K562 (cell line): ENCODE measurements at regions not wholly inside any gene's neighbourhood (a gene's known extent, or its start where the extent isn't known, plus 50 kb on each side); places are given as distances from the start of the nearest gene placed in this dataset.

Experiments used
- ATAC-seq: fragments of 200-7000 bp; cut with Tn5 transposase; 3 replicates; pipeline ENCODE4 v1.9.1; 2020; ENCODE audit warnings: moderate library complexity
- BruUV-seq: library from RNA; stranded (reverse); fragments of 400-500 nt; replicated peaks from 2 replicates; lab custom pipeline; 2021; lab: Mats Ljungman, UMichigan
- CTCF ChIA-PET: fragments of 300-600 bp; formaldehyde crosslinking; extraction: SDS; loops from one replicate; lab custom pipeline; 2021; ENCODE audit warnings: low intra/inter-chr PET ratio; lab: Yijun Ruan, JAX
- POLR2A ChIA-PET: fragments of 300-600, 350-650 bp; sonication (Branson Sonifier 250); formaldehyde crosslinking; extraction: SDS; loops from one replicate; lab custom pipeline; 2021; ENCODE audit warnings: antibody characterized with exemption, inconsistent platforms; lab: Yijun Ruan, JAX
- DNase-seq, 4 experiments: peaks; one replicate each; pipeline versions ENCODE4 v3.0.0 to v3.0.0-alpha.2; 2011 to 2018; ENCODE audit warnings: low spot score in 3 of 4, mixed read lengths in 3 of 4; ENCODE audit errors: extremely low read depth in 1 of 4
- FAIRE-seq: peaks from 2 replicates; lab custom pipeline; 2011; peaks lifted over from hg19 to GRCh38; lab: Jason Lieb, UNC
- H2AFZ ChIP-seq: 2 replicates; pipeline ENCODE4 v1.6.0; 2011; ENCODE audit warnings: low read depth, low read length, control low read depth, inconsistent platforms
- H3K27ac ChIP-seq: fragments of 200-600 bp; 3 replicates; pipeline ENCODE4 v1.8.0; 2011; ENCODE audit warnings: low read depth, mild to moderate bottlenecking, control low read depth, inconsistent platforms, low read length, moderate library complexity, mixed read lengths; ENCODE audit errors: extremely low read depth
- H3K27me3 ChIP-seq, 2 experiments: fragments of 300-600 bp in 1 of 2; 2 replicates in 1 of 2; 3 replicates in 1 of 2; pipeline versions ENCODE4 v1.6.0 to v1.8.0; 2011; ENCODE audit warnings: inconsistent platforms in 2 of 2, low read length in 2 of 2, mild to moderate bottlenecking in 1 of 2, mixed read lengths in 1 of 2, moderate library complexity in 1 of 2; ENCODE audit not compliant: control insufficient read depth in 2 of 2, insufficient read depth in 2 of 2
- H3K36me3 ChIP-seq: fragments of 300-600 bp; 3 replicates; pipeline ENCODE4 v1.8.0; 2011; ENCODE audit warnings: mild to moderate bottlenecking, low read length, inconsistent platforms; ENCODE audit not compliant: control insufficient read depth, insufficient read depth
- H3K4me1 ChIP-seq, 2 experiments: fragments of 200-600 bp in 1 of 2; replicated peaks in 1 of 2; 2 replicates in 1 of 2; 3 replicates in 1 of 2; pipeline versions ENCODE4 v1.5.1 to v1.8.0; 2011; ENCODE audit warnings: inconsistent platforms in 2 of 2, low read length in 2 of 2, mild to moderate bottlenecking in 1 of 2, mixed read lengths in 1 of 2, moderate library complexity in 1 of 2; ENCODE audit not compliant: control insufficient read depth in 2 of 2, insufficient read depth in 2 of 2
- H3K4me2 ChIP-seq: 2 replicates; pipeline ENCODE4 v1.6.1; 2011; ENCODE audit warnings: low read length, control low read depth, inconsistent platforms, mixed read lengths; ENCODE audit not compliant: insufficient read depth
- H3K4me3 ChIP-seq: fragments of 200-600 bp; sonication (generic), shearing (Covaris generic); 2 replicates; pipeline ENCODE4 v1.5.1; 2016; ENCODE audit warnings: control low read depth, inconsistent platforms
- H3K79me2 ChIP-seq: fragments of 200-600 bp; 3 replicates; pipeline ENCODE4 v1.8.0; 2011; ENCODE audit warnings: low read length, inconsistent platforms; ENCODE audit not compliant: control insufficient read depth, insufficient read depth
- H3K9ac ChIP-seq, 2 experiments: 2 replicates each; pipeline versions ENCODE4 v1.6.0 to v1.6.1; 2011; ENCODE audit warnings: low read depth in 2 of 2, low read length in 2 of 2, control low read depth in 1 of 2, inconsistent platforms in 1 of 2, mild to moderate bottlenecking in 1 of 2, mixed read lengths in 1 of 2; ENCODE audit not compliant: insufficient read depth in 1 of 2
- H3K9me1 ChIP-seq: one replicate; pipeline ENCODE4 v1.6.0; 2011; ENCODE audit warnings: inconsistent platforms, mild to moderate bottlenecking, low read length, moderate library complexity; ENCODE audit not compliant: control insufficient read depth, insufficient read depth
- H3K9me3 ChIP-seq: replicated peaks from 2 replicates; pipeline ENCODE4 v1.5.1; 2011; ENCODE audit warnings: low read depth, low read length, inconsistent platforms; ENCODE audit not compliant: control insufficient read depth, insufficient read depth
- H4K20me1 ChIP-seq: replicated peaks from 2 replicates; pipeline ENCODE4 v1.6.1; 2011; ENCODE audit warnings: low read length, inconsistent platforms, mixed read lengths; ENCODE audit not compliant: control insufficient read depth, insufficient read depth
- DPF2 ChIP-seq: fragments of 450-650 bp; IDR thresholded peaks from 2 replicates; pipeline ENCODE4 v1.6.1; 2016
- HDAC2 ChIP-seq: fragments of 450-650 bp; IDR thresholded peaks from 2 replicates; pipeline ENCODE4 v1.6.1; 2016; ENCODE audit warnings: mild to moderate bottlenecking
- KDM1A ChIP-seq, 2 experiments: fragments of 450-650 bp; IDR thresholded peaks; 2 replicates each; pipeline ENCODE4 v1.6.1; 2016; ENCODE audit warnings: mild to moderate bottlenecking in 2 of 2
- NR2C2 ChIP-seq, 2 experiments: fragments of 200-800 bp in 1 of 2; sonication (Bioruptor generic) in 1 of 2; sonication (generic) in 1 of 2; formaldehyde crosslinking in 1 of 2; IDR thresholded peaks; 2 replicates each; pipeline versions ENCODE4 v1.6.1 to v1.8.0; 2016 to 2022; ENCODE audit warnings: mild to moderate bottlenecking in 1 of 2, missing compliant biosample characterization in 1 of 2, missing genetic modification characterization in 1 of 2, missing genetic modification reagents in 1 of 2
- RB1 ChIP-seq: fragments of 450-650 bp; IDR thresholded peaks from 2 replicates; pipeline ENCODE4 v1.6.1; 2017; ENCODE audit warnings: low read depth, mild to moderate bottlenecking
- SPI1 ChIP-seq: IDR thresholded peaks from 2 replicates; pipeline ENCODE4 v1.6.1; 2011; ENCODE audit warnings: low read depth, low read length, control low read depth, borderline replicate concordance
- ZNF23 ChIP-seq: fragments of 250-450 bp; sonication (Bioruptor Pico); IDR thresholded peaks from 2 replicates; pipeline ENCODE4 v1.4.0; 2020; ENCODE audit warnings: mild to moderate bottlenecking
- ZNF507 ChIP-seq: conservative IDR thresholded peaks from 2 replicates; pipeline ENCODE4 v1.6.1; 2017; ENCODE audit warnings: missing genetic modification characterization, missing compliant biosample characterization
- in situ Hi-C: fragments of 300-500 bp; cut with MboI; formaldehyde crosslinking; loops from 4 replicates; pipeline ENCODE4 v1.15.0; 2018; ENCODE audit warnings: inconsistent platforms, mixed read lengths
- intact Hi-C: fragments of 100-400 bp; cut with micrococcal nuclease; formaldehyde crosslinking; loops from 2 replicates; pipeline ENCODE4 v1.14.2; 2022
- TF ChIP-seq, protein P1 (sequence below): fragments of 450-650 bp; IDR thresholded peaks from one replicate; pipeline ENCODE4 v1.6.1; 2018; ENCODE audit warnings: mild to moderate bottlenecking, moderate library complexity; ENCODE audit not compliant: partially characterized antibody

GRCh38 chr15:67892559-67893377 lies 52.9 kb upstream of the RNU6-1 start (continued):
- TF ChIP-seq HDAC2 (peak; percentile 87), NR2C2 (CRISPR knock-in tag; IDR thresholded peaks at IDR 0.05) (no peak), NR2C2 (tag; IDR thresholded peaks at IDR 0.05) (peak; percentile 58), DPF2 (peak; percentile 81), RB1 (0 out of 2 replicates have a peak, but pooled peaks have one; percentile 16), KDM1A (IDR thresholded peaks at IDR 0.05) (peak; percentile 93 to 94)
- TF ChIP-seq, protein P1, sequence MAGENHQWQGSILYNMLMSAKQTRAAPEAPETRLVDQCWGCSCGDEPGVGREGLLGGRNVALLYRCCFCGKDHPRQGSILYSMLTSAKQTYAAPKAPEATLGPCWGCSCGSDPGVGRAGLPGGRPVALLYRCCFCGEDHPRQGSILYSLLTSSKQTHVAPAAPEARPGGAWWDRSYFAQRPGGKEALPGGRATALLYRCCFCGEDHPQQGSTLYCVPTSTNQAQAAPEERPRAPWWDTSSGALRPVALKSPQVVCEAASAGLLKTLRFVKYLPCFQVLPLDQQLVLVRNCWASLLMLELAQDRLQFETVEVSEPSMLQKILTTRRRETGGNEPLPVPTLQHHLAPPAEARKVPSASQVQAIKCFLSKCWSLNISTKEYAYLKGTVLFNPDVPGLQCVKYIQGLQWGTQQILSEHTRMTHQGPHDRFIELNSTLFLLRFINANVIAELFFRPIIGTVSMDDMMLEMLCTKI = no peak

GRCh38 chr15:67895237-67895636 lies 55.4 kb upstream of the RNU6-1 start:
- H3K9me3 ChIP-seq = no peaks in the 10 kb centered on the region; the same call in 1 of the 2 replicates
- TF ChIP-seq ZNF23 (CRISPR knock-in tag) (no peak), ZNF507 (tag) (peak; percentile 96), SPI1 (no peak)
- H3K9me1 ChIP-seq = no peaks in the 10 kb centered on the region
- no peak overlapping the region for H3K4me3 ChIP-seq
- intact Hi-C loops (no loop called here), in situ Hi-C loops (no loop called here)
- H3K27ac ChIP-seq = no peak overlapping the region
- ChIA-PET POLR2A (interaction anchor here (0.7 kb wide), 1 partner anchor 11 kb away, joined by 3 read pairs; no protein-coding TSS in a partner anchor), CTCF (no interaction called here)
- no peaks in the 10 kb centered on the region for H3K27me3 ChIP-seq
- ATAC-seq (no peak), DNase-seq (no peak), FAIRE-seq (no peak)
- H2AFZ ChIP-seq = no peak overlapping the region
- no peak overlapping the region for H3K4me2 ChIP-seq
- no TSS peak for BruUV-seq
- no peak overlapping the region for H3K9ac ChIP-seq
- H3K4me1 ChIP-seq = peaks cover 0 to 4% of the 10 kb centered on the region in 2 experiments; a peak in 4 of 5 replicates
- no peaks in the 10 kb centered on the region for H4K20me1 ChIP-seq
- no peaks in the 10 kb centered on the region for H3K36me3 ChIP-seq
- no peaks in the 10 kb centered on the region for H3K79me2 ChIP-seq
